GM11168 (cell line): ENCODE measurements at regions not wholly inside any gene's neighbourhood (a gene's known extent, or its start where the extent isn't known, plus 50 kb on each side); places are given as distances from the start of the nearest gene placed in this dataset.

Experiments
- in situ Hi-C: fragments of 300-500 bp; cut with MboI; formaldehyde crosslinking; loops from one replicate; pipeline ENCODE4 v1.12.0; 2022; ENCODE audit warnings: low sequenced_read_pairs; ENCODE audit not compliant: unreplicated experiment

DNA sequence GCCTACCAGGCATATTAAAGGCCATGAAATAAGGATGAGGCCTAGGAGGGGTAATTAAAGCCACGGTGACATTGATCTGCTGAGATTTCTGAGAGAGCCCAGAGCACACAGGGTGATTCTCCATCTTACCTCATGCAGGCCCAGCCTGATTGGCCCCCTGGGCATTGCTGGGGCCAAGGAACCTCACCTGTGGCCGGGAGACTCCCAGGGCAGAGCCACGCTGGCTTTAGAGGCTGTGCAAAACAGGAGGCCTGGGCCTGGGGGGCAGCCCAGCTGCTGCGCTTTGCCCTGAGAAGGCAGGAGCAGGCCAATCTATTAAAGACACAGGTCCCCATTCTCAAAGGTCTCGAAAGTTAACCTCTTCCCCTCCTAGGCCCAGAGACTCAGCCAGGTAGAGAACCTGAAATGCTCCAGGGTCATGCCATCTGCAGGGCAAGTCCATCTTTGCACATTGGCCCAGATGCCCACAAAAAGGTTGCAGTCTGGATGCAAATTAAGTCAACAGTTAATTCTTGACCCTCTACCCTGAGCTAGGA is 1099.7 kb downstream of the BCL11B start:
- in situ Hi-C loops: no loop called here

DNA sequence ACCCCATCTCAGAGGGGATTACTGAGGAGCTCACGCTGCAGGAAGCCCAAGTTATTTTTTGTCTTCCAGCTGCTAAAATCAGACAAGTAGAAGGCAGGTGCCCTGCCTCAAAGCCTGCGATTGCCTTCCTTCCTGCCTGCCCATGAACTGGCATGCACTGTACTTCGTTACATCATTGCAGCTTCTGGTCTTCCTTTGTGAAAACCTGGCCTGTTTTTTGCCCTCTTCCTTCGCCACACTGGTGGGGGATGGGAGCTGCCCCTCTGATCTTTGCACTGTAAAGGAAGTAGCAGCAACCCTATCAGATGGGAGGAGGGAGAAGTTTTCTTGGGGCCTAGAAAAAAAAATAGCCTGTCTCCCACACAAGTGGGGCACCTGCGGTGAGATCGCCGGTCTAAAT is 1098.7 kb downstream of the BCL11B start:
- in situ Hi-C loops: no loop called here

DNA sequence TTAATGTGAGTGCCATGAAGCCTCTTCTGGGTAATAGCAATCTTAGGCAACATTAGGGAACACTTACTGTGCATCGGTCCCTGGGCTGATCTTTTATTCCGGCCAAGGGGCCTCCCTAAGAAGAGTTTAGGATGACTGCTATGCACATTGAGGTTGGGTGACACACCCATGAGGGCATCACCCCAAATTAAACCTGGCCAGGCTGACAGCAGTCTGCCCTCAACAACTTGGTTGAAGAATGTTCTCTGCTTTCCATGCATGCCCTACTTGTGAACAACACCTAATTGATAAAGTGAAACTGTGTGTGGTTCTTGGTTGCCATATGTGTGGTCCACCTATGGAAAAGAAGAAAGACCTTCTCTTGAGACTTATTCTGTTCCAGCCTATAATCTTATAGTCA is 1098.0 kb downstream of the BCL11B start:
- in situ Hi-C loops: no loop called here

DNA sequence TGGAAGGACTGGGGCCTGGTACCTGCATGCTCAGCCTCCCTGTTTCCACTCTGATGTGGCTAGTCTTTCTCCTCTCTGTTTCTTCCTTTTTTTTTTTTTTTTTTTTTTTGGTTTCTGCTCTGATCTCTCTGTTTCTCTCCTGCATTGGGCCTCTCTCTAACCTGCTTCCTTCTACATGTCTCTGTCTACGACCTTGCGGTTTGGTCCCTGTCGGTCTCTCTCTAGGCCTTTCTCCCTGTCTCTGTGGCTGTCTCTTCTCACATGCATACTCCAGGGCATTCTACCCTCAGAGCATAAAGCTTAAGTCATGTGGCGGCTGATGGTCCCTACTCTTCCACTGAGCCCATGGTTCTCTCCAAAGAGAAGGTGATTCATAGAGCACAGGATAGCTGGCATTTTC is 1096.6 kb downstream of the BCL11B start:
- in situ Hi-C loops: no loop called here

DNA sequence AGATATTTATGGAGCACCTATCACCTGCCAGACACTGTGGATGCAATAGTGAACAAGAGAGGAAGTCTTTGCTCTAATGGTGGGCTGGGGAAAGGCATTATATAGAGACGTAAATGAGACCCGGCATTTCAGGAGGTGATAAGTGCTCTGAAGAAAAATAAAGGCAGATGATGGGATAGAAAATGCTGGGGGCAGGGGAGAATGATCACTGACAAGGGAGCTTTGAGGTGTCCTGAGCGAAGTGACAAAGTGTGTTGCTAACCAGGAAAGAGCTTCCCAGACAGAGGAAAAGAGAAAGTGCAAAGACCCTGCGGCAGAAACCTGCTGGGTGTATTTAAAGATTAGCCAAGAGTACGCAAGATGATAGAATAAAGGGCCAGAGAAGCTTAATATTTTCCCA is 1096.1 kb downstream of the BCL11B start:
- in situ Hi-C loops: no loop called here

DNA sequence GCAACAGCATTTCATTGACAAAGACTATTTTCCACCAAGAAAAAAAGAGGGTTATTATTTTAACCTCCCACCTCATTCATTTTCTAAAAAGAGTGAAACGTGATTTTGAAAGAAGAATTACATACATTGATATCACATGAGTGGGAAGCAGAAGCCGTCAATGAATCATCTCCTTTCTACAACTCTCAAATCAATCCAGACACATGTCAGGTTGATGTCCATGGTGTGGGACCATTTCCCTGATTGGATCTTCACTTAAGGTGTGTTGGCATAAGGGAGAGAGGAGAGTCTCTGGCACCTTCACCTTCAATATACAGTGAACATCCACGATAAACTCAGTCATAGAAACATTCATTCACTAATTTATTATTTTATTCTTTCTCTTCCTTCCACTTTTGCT is 1095.1 kb downstream of the BCL11B start:
- in situ Hi-C loops: no loop called here

DNA sequence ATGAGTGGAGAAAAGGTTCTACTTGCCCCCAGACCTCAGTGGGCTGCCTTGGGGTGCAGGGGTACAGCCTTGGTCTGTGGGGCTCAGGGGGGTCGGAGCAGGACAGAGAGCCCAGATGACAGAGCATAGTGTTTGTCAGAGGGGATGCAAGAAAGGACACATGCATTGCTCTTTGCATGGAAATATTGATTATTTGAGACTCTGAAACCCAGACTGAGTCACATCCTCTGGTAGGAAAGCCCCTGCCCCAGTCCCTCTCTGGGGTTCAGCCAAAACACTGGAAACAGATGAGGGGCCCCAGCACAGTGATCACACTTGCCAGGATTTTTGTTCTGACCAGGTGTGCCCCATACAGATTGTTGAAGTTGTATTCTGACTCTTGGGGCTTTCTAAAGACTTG is 1094.4 kb downstream of the BCL11B start:
- in situ Hi-C loops: no loop called here

DNA sequence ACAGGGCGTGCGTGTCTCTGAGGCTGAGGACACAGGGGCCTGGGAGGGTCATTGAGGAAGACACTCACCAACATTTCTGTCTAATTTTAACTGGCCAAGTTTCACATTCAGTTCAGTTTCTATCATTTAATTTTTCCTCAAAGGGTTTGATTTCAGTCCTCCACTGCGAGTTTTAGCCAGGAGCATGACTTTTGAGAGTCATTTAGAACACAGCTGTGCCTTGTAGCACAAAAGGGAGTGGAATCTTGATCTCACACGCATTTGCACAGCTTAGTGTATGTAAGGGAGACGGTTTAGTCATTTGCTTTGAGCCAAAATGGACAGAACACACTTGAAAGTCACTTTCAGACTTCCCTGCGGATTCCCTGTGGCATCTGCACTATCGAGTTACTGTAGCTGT is 1090.8 kb downstream of the BCL11B start:
- in situ Hi-C loops: no loop called here

DNA sequence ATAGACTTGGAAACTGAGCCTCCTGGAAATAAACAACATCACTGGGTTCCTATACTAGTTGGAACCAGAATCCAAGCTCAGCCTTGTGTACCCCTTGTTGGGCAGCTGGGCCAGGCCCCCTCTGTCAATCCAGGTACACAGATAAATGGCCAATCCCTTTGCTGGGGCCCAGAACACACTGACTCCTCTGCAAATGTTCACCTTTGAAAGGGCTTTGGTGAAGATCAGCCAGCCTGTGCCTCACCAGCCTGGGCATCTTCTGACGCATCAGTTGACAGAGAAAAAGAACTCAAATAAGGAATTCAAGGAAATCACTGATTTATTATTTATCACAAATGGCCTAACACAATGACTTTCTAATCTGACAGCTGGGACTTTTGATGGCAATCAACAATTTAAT is 1090.2 kb downstream of the BCL11B start:
- in situ Hi-C loops: no loop called here

DNA sequence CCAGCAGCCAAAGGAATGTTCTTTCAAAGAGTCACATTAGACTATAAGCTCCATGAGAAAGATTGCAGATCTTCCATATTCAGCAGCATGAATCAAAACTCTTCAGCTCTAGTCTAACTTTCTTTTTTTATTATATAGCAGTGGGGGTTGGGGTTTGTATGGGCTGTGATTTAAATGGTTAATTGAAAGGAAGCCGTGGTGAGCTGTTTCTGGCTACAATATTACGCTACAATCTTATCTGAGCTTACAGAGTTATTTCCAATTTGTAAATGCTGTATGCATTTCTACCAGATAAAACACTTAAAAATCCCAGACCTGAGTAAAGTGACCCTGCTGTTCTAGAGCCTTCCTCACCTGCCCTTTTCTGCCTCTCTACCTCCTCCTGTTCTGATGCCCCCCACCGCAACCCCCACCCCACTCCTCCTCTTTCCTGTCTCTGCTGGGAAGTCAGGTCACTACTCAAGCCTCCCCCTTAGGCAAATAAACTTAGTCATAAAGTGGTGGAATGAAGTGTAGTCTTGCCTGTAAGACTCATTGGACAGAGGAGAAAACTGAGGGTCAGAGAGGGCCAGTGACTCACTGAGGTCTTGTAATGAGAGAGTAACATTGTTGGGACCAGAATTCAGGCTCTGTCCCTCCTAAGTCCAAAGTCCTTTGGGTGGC is 1089.5 kb downstream of the BCL11B start:
- in situ Hi-C loops: no loop called here

DNA sequence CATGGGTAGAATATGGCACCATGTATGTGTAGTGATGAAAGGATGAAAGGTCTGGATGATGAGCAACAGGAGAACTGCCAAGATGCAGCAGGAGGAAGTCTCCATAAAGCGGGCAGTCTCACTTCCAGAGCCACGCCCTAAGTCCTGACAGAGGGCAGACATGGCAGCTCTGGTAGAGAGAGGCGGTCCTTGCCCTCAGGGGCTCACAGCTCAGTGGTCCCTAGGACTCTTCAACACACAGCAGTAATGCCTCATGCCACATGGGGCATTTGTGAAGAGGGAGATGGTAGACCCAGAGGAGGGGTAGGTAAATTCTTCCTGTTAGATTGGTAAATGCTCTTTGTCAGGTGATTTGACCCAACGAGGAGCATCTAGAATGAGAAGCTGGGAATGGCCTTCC is 1088.4 kb downstream of the BCL11B start:
- in situ Hi-C loops: no loop called here

DNA sequence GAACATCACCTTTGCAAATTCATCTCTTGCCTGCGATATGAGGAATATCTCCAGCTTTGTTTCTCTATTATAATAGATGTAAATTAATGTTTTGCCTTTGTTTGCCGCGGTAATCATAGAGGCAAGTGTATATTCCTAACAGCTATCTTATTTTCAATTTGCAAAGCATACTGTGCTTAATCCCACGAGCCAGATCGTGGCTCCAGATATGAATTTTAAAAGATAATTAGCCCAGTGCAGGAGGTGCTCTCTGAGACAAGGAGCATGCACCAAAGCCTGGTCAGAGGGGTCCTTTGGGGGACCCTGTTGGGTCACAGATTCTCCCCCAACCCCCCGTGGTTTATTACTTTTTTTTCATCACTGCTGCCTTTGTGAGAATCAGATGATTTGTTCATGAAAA is 1087.5 kb downstream of the BCL11B start:
- in situ Hi-C loops: no loop called here

DNA sequence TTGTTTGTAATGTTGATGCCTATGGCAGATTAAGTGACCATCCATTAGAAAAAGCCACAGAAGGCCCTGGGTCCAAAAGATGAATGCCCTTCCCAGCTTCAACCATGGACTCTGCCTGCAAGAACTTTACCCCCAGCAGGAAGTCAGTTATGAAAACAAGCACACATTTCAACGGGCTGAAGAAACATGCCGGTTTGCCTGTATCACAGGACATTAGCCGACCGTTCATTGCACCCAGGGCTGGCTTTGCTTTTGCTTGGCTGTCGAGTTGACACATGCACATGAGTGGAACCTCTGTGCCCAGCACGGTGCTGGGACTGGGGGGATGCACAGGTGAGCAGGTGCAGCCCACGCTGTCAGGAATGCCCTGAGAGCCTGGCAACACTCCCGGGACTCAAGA is 1087.0 kb downstream of the BCL11B start:
- in situ Hi-C loops: no loop called here

DNA sequence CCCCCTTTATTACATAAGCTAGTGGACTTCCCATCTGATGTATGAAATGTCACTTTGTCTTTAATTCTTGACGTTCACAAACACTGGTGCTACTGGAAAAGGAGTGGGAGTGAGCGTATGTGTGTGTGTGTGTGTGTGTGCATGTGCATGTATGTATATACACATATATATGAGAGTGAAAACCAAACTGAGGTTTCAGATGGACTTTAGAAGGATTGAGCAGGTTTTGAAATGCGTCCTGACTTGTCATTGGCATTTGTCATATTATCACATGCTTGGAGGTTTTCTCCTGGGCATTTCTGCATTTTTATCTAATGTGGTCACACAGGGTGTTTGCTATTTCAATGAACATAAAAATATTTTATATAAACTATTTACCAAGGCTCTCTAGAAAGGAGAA is 1085.9 kb downstream of the BCL11B start:
- in situ Hi-C loops: no loop called here

DNA sequence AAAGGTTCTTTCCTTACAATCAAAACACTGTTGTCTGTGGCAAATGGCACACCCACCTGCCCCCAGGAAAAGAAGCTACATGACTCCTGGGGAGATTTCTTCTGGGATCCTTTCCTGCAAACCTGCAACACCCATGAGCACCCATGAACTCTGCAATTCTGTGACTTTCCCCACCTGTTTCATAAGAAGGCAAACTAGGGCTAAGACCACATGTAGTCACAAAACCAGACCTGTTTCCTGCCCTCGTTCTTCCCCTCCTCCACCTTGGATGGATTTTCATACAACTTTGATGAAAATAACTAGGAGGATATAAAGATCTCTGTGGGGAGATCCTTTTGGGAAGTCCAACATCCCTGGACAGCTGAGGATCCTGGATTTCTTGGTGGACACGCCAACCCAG is 1084.7 kb downstream of the BCL11B start:
- in situ Hi-C loops: no loop called here

DNA sequence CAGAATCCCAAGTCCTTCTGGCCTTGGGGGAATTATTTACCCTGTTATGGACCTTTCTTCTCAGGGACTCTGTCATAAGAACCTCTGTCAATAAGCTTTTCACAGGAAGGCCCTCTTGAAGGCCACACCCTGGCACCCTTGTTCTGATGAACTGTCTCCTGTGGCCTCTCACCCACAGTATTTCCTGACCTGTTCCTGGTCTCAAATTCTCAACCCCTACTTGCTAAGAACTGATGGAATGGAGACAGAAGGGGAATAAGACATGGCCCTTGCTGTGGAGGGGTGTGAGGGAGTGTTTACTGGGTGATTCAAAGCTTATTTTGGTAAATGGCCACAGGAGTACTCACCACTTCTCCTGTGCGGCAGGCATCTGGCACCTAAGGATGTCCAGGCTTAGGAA is 1082.9 kb downstream of the BCL11B start:
- in situ Hi-C loops: no loop called here

DNA sequence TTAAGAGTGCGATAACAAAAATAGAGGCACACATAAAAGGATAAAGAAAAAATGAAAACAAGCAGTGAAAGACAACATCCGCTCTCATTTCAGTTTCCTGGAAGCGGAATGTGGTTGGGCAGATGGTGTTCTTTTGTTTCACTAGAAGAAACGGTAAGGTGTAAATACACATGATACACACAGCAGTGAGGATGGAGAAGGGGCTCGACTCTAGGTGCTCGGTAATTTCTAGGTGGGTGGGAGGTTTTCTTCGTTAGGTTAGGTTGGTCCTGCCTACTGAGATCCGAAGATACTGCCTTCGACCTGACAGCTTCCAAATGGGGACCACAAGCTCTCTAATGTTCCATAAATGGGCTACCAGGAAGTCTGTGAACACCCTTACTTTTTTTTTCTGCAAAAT is 1082.5 kb downstream of the BCL11B start:
- in situ Hi-C loops: no loop called here

DNA sequence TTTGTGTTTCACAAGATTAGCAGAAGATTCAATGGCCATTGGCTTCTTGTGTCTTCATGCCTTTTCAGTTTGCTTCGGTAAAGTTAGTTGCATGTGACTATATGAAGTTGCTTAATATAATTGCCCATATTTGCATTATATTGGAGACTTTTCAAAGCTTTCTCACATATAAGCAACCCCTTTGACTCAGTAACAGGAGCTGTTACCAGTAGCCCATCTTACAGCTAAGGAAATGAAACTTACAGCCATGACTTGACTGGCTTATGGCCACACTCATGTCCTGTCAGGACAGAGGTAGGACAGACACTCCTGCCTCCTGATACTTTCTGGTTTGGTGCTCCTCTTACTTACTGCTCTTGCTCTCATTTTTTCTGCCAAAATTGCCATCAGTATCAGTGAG is 1082.1 kb downstream of the BCL11B start:
- in situ Hi-C loops: no loop called here

DNA sequence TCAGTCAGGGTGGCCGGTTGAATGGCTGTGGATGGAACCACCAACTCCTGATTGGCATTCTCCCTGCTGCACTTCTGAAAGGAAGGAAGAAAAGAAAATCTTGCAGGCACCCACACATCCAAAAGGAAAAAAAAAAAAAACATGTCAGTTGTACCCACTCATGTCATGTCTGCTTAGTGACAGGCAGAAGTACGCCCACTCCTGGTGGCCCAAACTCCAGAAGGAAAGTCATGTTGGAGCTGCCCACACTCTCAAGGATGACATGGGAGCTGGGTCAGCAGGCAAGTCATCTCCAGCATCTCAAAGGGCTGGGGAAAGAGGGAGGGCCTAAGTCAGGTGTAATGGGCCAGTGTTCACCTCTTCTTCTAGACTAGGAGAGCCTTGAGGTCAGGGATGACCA is 1079.1 kb downstream of the BCL11B start:
- in situ Hi-C loops: no loop called here

DNA sequence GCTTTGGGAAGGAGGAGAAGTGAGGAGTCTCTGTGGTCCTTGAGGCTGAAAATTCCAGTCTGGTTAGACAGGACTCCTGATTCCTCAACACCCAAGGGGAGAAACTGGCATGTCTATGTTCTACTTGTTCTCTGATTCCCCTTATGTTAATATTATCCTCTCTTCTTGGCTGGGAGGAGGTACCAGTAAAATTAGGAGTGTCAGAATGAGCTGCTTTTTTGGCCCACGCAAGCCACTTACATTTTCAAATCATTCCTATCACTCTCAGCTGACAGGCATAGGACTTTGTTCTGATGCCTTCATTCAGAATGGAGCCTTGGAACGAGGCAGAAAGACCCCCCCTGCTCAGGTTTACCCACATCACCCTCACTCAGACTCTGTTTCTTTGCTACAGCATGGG is 1077.2 kb downstream of the BCL11B start:
- in situ Hi-C loops: no loop called here

DNA sequence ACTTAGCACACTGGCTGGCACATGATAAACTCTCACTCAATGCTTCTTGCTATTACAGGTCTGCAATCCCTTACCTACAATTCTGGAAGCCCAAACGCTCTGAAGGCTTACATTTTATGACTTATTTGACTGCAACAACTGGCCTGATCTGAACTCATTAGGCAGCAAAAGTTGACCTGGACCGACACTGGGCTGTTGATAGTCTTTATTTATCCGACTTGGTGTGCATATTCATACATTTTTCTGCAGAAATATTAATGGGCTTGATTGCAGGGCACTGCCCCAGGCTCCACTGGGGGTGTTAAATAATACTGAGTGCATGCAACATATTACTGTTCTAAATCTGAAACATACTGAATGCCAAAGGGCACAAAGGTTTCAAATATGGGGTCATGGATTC is 1076.7 kb downstream of the BCL11B start:
- in situ Hi-C loops: no loop called here

DNA sequence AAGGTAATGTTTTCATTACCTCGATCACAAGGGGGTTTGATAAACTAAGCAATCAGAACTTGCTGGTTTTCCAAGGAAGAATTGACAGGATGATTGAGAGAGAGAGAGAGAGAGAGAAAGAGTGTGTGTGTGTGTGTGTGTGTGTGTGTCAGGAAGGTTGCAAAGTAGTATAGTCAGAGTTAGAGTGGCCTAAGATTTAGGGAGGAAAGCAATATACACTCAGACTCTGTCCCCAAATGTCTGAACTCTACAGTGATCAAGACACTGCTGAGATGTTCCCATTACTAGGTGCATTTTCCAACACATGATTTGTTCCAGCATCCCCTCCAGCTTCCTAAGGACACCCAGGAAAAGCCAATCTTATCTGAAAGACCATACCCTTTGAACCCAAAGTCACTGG is 1074.1 kb downstream of the BCL11B start:
- in situ Hi-C loops: no loop called here

DNA sequence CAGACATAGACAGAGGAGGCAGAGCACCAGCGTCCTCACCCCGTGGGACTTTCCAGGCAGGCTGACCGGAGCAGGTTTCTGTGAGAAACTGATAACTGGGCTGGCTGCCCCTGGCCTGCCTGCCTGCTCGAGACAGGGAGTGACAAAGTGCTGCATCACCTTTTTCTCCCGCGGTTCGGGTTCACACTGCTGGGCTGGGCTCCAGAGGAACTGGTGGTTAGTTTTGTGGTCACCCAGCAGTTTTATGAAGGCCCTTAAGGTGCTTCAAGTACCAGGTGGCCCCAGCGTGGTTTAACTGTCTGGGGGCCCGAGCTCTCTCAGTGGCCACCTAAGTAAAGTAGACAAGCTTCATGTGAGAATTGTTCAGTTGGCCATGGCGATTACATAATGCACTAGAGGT is 1073.6 kb downstream of the BCL11B start:
- in situ Hi-C loops: no loop called here
